DMS79 treated with DMSO at 0.1 percent for 48 hours (cell line): ENCODE measurements at regions not wholly inside any gene's neighbourhood (a gene's known extent, or its start where the extent isn't known, plus 50 kb on each side); places are given as distances from the start of the nearest gene placed in this dataset.

Experiments
- DNase-seq: peaks from one replicate; lab custom pipeline; 2025; lab: John Stamatoyannopoulos, UW

DNA sequence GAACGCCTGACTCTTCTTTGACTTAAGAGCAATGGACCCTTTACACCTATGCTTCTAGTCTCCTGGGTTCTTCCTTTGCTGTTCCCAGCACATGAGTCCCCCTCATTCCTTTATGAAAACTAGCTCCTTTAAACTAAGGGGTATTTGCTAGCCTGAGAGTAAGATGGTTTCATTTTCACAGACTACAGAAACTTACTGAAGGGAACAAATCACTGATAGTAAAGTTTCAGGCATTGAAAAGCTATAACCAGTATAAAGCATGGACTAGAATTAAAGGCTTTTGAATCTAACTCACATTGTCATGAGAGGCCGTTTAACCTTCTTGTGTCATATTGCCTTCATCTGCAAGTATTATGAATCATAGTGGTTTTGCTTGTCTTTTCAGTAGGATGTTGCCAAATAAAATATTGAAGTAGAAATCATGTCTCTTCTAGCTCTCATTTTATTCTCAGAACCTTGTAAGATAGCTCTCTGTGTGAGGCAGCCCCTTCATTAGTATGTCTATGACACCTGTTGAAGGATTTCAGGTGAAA lies 765.9 kb downstream of the NR2F2 start:
- no peak for DNase-seq

GRCh38 chr15:97099040-97099439 lies 768.5 kb downstream of the NR2F2 start:
- no peak for DNase-seq

DNA sequence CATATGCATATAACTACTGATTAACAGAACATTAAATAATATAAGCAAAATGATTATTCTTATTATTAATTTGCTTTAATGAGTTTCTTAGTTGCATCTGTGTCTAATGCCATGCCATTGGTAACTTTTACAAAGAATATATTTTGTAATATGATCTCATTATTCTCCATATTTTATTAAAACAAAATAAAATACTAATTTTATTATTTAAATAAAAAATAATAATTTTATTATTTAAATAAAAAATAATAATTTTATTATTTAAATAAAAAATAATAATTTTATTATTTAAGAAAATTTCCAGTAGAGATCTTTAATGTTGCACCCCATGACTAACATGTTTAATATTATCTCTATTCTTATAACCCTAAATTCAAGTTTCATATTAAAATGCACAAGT lies 771.1 kb downstream of the NR2F2 start:
- DNase-seq, result no peak

DNA sequence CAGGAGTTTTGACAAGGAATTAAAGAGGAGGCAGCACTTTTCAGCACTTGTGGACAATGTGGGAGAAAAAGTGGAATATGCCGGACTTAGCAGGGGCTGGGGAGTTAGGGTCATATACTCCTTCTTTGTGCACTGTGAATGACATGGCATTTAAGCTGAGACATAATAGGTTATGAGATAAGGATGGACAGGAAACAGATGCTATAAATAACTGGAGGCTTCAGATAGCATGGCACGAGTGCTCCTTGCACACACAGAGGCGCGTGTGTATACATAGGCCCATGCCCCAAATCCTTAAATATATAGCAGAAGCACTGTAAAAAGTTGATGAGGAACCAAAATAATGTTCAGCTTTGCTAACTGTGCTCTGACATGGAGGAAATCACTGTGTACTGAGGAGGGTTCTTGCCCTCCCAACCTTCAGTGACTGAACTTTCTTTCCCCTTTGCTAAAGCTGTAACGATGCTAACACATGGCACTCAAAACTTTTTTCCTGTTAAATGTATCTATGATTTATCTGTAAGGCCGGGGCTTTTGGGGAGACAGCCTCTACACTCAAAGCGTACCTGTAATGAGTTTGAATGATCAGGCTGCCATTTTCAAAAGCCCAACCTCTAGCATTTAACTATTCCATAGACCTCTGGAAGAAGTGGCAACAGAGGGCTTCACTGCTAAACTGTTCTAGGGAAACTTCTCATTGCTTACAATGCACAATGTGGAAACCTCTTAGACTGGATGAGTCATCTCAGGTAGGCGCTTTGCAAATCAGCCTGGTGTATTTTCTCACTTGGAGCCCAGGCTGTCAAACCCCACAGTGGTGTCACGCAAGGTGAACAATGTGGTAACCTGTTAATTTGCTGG lies 784.6 kb downstream of the NR2F2 start:
- no peak for DNase-seq

GRCh38 chr15:97115761-97116070 lies 785.2 kb downstream of the NR2F2 start:
- no peak for DNase-seq

DNA sequence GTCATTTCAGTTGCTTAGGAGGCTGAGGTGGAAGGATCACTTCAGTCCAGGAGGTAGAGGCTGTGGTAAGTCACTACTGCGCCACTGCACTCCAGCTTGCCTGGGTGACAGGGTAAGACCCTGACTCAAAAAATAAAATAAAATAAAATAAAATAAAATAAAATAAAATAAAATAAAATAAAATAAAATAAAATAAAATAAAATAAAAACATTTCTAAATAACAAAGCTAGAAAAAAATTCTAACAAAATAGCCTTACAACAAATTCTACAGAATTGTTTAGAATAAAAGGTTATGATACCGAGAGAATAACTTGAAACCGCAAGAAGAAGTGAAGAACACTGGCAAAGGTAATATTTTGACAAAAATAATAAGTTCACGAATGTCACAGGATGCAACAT lies 794.3 kb downstream of the NR2F2 start:
- DNase-seq, result no peak

GRCh38 chr15:97126553-97127233 lies 796.2 kb downstream of the NR2F2 start:
- no peak for DNase-seq

DNA sequence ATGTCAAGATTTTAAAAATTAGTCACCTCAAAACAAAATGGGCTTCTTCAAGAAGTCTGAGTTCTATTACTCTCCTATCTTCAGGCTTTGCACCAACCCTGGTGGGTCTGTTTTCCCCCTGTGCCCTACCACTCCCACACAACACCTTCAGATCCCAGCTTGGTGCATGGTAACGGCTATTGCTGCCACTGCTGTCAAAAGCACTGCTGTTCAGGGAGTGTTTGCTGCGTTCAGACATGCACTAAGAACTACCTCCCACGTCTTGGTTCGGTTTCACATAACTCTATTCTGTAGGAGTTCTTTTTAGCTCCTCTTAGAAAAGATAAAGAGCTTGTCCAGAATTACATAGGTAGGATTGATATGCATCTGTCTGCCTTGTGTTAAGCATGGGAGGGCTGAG lies 799.2 kb downstream of the NR2F2 start:
- no peak for DNase-seq

DNA sequence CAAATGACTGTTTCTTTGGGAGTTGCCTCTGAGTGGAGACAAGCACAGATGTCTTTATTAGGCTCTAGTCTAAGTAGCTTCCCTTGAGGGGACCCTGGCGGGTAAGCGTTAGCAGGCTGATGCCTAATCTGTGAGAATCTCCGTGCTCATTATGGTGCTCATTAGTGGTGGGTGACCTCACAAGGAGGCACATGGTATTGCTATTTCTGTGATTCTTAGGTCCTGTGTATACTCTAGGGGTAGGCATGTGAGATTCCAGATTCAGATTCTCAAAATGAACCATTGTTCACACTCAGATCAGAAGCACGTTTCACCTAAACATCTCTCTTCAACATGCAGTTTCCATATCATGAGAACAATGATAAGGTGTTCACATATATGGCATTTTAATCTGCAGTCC lies 809.7 kb downstream of the NR2F2 start:
- DNase-seq, result no peak

- no peak for DNase-seq
These were observed 810.9 kb downstream of the NR2F2 start for GRCh38 chr15:97141360-97141759.

GRCh38 chr15:97141871-97142270 lies 811.4 kb downstream of the NR2F2 start:
- DNase-seq, result no peak

DNA sequence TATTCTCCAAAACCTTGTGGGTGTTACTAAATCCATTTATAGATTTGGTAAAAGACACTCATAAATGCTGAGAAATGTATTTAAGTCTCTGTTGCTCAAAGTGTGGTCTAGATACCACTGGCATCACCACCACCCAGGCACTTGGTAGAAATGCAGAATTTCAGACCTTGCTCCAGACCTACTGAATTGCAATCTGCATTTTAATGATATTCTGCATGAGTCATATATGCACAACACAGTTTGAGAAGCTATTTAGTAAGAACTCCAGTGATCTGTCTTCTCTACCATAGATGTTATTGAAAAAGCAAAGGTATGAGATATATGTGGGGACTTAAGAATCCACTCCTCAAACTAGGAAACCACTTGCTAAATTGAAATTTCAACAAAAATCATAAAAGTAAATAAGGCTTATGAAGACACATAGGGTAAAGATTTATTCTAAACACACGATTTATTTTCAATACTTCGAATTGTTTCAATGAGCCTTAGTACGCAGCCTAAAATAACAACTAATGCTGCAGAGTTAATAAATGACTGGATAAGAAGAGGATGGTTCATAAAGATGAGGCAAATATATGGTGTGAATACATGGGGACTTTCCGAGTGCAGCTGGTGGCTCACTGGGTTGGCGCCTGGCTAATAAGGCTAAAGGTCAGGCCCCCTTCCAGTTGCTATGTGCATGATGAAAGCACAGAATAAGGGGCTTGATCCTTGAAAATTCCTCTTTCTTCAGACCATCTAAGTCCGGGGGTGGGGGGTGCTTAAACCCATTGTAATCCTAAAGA lies 813.3 kb downstream of the NR2F2 start:
- no peak for DNase-seq

DNA sequence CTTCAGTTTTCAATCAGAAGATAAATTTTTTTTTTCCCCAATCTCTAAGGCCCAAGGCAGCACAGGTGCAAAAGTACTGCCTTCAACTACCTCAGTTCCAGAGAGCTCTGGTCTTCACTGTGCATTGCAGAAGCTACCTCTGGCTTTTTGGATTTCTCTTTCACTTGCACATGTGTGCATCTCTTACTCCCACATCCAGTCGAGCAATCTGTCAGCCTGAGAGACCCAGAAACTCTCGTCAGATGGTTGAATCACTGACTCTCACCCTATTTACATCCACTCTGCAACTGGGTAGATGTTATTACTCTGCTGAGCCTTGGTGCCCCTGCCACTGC lies 813.8 kb downstream of the NR2F2 start:
- no peak for DNase-seq

GRCh38 chr15:97146929-97147870 lies 813.3 kb upstream of the ARRDC4 start:
- no peak for DNase-seq

- DNase-seq, result no peak
These were observed 807.0 kb upstream of the ARRDC4 start for GRCh38 chr15:97153356-97153965.

DNA sequence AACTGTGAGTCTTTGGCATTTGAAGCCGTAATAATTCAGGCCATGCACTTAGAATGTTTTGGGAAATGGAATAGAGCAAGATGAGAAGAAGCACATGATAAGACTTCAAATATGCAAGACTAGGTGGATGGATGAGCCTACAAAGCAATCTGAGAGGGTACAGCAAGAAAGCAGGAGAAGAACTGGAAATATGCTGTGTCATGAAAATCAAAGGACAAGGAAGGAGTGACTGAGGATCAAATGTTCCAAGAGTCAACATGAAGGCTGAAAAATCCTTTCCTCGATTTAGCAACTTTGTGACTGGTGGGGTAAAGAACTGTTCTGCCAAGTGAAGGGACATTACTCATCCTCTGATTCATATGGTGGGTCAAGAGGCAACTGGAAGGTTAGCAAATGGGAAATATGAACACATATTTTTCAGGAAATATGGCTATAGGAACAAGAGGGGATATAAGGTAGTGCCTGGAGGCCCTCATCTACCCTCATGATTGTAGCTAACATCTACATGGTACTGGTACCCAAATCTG lies 803.7 kb upstream of the ARRDC4 start:
- DNase-seq, result no peak

DNA sequence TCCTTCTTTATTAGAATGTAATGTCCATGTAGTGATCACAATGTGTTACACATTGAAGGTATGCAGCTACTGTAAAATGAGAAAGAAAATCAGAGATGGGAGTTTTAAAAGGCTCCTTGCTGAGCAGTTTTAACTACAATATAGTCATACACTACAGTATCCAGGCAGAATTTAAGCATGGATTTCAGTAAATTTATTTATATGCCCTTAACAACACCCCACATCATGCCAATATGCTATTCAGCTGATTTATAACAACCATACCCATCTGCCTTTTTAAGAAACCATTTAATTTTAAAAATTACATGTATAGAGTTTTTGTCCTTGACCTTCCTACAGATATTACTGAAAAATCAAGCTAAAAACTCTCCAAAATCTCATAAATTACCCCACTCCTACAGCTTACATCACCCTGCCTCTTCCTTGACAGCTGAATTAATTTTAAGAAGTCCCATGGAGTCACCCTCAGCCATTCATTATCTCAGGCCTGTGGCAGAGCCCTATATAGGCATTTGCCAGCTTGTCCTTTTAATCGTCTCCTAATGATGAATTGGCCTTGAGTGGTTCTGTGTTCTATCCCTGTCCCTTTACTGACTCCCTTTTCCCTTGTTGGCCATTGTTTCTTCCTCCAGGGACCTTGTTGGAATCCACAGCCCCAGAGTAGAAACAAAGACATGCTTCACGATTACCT lies 797.6 kb upstream of the ARRDC4 start:
- no peak for DNase-seq

DNA sequence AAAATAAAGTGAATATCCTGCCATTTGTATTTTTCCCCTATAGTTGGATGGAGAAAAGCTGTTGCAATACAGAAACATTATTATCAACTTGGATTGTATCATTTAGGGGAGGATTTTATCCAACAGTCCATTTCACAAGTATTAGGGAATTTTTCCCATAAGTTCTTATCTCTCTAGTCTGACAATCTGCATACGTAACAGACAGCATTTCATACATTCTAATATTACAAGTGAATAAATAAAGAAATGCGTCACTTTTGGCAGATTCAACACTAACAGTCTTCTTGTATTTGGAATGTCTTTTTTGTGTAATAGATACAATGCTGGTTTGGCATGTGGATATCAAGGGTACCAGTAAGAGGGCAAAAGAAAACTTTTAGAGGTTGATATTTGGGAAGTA lies 795.3 kb upstream of the ARRDC4 start:
- DNase-seq, result no peak

DNA sequence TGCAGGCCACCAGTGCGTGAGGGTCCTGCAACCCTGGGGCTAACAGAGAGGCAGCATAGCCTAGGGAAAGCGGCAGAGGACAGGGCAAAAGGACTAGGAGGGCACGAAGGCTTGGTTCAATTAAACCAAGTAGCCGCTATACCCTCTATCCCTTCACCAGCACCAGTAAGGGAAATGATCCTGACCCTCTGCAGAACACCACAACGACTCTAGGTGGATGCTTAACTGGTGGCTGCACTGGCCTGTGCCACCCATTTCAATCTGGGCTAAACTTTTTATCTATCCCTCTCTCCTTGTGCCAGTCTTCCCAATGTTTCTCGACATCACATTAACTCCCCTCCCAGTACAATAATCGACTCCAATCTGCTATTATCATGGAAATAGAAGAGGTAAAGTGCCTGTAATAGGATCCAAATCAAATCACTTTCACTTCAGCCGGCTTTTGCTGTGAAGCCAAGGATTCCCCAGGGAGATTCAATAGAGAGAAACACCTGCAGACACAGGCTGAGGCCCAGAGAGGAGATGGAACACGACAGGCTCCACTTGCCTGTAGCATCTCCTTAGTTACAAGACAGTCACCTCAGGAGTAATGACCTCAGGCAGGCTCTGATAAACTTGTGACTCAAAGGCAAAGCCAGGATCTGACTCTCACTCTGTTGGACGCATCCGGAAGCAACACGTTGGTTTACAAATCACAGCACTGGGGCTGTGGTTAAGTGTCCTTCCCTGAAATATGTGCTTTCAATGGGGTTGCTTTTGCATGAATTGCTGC lies 791.6 kb upstream of the ARRDC4 start:
- no peak for DNase-seq

- no peak for DNase-seq
These were observed 788.9 kb upstream of the ARRDC4 start for GRCh38 chr15:97171556-97171955.
